SW480 (cell line): ENCODE measurements at regions not wholly inside any gene's neighbourhood (a gene's known extent, or its start where the extent isn't known, plus 50 kb on each side); places are given as distances from the start of the nearest gene placed in this dataset.

Source experiments
- DNase-seq: peaks from one replicate; pipeline ENCODE4 v3.0.0-alpha.2; 2016; ENCODE audit warnings: low spot score

DNA sequence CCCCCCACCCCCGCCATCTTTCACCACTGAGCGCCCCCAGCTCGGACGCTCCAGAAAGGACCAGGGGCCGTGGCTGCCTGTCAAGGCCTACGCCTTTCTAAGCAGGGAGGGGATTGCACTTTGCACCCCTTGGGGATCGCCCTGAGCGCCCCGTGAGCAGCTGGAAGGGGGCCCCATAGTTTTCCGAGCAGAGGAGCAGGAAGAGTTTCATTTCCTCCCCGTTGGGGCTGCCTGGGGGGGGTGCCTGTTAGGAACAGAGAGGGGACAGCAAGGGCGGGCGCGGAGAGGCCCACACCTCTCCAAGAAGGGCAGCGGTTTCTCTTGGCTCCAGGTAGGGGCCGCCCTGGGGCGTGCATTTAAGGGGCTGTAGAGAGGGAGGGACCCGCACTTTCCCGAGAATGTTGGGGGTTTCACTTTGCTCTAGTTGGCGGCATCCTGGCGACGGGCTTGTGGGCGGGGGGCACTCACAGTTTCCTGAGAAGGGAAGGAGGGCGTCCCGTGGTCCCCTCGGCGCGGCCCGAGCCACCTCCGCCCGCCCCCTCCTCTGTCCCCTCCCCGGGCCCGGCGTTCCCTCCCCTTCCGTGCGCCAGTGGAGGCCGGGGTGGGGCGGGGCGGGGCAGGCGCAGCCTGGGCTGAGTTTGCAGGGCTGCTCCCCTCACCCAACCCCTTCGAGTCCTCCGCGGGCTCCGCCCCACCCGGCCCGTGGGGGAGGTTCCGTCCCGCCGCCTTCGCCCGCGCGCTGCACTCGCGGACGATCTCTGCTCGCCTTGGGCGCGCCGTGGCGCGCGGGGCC is 82.3 kb upstream of the CD99 start:
- peak; percentile 72 for DNase-seq

DNA sequence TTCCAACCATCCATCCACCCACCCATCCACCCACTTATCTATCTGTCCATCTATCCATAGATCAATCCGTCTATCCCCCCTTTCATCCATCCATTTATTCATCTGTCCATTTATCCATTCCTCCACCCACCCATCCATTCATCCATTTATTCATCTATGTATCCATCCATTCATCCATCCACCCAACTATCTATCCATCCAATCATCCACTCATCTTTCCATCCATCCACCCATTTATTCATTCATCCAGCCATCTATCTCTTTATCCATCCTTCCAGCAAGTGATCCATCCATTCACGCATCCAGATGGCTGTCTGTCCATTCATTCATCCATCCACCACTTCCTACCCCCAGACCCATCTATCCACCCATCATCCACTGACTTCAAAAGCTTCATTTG is 84.0 kb upstream of the CD99 start:
- DNase-seq, result no peak

DNA sequence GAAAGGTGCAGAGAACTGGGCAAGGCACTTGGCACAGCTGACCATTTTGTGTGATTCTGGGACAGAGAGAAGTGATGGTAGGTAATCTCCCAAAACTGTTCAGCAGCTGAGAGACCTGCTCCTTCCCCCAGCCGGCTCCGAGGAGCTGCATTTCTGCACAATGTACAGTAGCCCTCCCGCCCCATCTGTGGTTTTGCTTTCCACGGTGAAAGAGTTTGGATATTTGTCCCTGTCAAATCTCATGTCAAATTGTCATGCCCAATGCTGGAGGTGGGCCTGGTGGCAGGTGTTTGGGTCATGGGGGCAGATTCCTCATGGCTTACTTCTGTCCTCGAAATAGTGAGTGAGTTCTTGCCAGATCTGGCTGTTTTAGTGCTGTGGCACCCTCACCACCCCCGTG is 90.5 kb upstream of the CD99 start:
- no peak for DNase-seq

GRCh38 chrX:2596555-2597255 is 94.4 kb upstream of the CD99 start:
- no peak for DNase-seq

DNA sequence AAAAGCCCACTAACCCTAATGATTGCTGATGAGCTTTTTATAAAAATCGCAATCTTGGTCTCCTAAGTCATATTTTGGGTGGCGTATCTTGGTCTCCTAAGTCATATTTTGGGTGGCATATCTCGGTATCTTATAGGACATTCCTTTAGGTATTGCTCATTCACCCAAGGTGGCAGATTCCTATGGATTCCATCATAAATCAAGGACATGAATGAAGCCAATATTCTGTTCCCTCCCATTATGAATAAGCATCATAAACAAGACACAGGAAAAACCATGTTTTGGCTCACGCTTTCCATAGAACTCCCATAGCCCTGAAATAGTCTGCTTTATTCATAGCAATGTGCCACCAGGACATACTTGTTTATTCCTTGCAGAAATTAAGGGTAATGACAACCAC is 95.0 kb upstream of the CD99 start:
- DNase-seq, result peak; percentile 1

DNA sequence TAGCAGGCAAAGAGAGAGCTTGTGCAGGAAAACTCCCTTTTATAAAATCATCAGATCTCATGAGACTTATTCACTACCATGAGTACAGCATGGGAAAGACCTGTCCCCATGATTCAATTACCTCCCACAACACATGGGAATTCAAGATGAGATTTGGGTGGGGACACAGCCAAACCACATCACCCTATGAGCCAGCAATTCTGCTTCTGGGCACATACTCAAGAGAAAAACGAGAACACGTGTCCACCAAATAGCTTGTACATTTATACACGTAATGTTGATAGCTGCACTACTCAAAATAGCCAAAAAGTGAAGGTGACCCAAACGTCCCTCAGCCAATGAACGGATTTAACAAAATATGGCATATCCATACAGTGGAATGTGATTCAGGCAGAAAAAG is 94.5 kb upstream of the DHRSX start:
- DNase-seq, result no peak

- DNase-seq, result no peak
Measured at GRCh38 chrX:2594491-2594890, 93.7 kb upstream of the DHRSX start.

- peak; percentile 11 for DNase-seq
Measured at GRCh38 chrX:2592279-2592678, 91.5 kb upstream of the DHRSX start.

DNA sequence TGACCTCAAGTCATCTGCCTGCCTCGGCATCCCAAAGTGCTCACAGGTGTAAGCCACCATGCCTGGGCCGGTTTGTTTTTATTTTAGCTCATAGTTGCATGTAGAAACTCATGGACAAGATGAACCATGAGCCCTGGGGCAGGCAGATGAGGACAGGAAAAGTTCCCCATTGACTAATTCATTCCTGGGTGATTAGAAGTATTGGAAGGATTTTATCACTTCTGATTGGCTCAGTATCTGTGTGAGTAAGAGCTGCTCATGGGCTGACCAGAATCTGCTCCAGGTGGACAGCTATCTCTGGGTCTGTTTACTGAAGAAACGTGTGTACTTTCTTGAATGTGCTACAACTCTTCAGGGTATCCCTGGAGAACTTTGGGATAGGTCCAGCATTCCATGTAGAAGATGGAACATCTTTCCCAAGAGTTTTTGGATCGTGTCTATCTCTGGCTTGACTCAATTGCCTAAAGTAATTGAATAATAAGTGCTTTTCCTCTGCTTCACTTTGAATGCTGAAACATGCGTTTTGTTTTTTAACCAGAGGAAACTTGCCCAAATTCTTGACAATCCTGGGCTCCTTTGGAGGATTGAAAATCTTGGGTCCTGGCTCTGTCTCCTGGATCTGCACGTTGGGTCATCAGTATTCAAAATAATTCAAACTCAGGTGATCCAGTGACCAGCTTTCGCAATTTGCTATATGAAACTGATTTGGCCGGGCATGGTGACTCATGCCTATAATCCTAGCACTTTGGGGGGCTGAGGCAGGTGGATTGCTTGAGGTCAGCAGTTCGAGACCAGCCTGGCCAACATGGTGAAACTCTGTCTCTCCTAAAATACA is 88.6 kb upstream of the DHRSX start:
- DNase-seq, result no peak

DNA sequence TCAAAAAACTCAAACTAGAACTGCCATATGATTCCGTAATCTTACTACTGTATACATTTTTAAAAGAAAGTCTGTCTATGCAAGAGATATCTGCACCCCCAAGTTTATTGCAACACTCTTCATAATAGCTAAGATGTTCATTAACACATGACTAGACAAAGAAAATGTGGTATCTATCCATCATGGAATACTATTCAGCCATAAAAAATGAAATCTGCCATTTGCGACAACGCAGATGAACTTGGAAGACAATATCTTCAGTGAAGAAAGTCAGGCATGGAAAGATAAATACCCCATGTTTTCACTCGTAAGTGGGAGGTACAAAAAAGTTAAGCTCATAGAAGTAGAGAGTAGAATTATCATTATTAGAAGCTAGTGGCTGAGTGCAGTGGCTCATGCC is 87.3 kb upstream of the DHRSX start:
- no peak for DNase-seq

- DNase-seq, result no peak
Measured at GRCh38 chrX:2587146-2587545, 86.4 kb upstream of the DHRSX start.

- no peak for DNase-seq
Measured at GRCh38 chrX:2585158-2585470, 84.3 kb upstream of the DHRSX start.

DNA sequence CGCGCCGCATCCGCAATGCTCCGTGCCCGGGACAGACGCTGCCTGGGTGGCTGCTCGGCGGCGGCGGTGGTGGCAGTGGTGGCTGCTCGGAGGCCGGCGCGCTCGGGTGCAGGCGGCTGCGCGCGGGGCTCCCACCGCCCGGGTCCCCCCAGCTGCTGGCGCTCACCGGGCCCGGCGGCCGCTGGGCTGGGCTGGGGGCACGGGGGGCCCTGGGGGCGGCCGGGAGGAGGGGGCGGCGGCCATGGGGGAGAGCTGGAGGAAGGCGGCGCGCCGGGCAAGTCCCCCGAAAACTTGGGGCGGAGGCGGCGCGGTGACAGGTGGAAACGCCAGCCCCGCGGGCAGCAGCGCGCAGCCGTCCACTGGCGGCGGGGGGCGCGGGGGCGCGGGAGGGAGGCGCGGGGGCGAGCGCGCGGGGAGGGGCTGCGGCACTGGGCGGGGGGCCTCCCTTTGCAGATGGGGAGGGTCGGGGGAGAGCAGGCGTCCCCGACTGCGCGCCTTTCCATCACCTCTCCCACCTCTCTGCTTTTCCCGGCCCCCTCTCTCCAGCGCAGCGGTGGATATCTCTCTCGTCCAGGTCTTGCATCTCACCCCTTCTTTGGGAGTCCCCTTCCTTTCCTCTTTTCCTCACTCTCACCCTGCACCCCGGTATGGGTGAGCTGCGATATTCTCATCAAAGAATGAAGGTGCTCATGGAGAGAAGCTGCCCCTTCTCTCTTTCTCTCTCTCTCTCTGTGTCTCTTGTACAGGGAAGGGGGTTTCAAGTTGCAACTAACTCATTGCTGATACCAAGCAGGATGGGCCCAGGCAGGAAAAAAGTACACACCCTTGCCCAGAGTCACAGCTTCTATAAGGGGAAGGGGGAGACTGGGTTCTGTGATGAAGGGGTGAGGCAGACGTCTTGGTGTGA is 83.7 kb upstream of the DHRSX start:
- DNase-seq, result no peak

DNA sequence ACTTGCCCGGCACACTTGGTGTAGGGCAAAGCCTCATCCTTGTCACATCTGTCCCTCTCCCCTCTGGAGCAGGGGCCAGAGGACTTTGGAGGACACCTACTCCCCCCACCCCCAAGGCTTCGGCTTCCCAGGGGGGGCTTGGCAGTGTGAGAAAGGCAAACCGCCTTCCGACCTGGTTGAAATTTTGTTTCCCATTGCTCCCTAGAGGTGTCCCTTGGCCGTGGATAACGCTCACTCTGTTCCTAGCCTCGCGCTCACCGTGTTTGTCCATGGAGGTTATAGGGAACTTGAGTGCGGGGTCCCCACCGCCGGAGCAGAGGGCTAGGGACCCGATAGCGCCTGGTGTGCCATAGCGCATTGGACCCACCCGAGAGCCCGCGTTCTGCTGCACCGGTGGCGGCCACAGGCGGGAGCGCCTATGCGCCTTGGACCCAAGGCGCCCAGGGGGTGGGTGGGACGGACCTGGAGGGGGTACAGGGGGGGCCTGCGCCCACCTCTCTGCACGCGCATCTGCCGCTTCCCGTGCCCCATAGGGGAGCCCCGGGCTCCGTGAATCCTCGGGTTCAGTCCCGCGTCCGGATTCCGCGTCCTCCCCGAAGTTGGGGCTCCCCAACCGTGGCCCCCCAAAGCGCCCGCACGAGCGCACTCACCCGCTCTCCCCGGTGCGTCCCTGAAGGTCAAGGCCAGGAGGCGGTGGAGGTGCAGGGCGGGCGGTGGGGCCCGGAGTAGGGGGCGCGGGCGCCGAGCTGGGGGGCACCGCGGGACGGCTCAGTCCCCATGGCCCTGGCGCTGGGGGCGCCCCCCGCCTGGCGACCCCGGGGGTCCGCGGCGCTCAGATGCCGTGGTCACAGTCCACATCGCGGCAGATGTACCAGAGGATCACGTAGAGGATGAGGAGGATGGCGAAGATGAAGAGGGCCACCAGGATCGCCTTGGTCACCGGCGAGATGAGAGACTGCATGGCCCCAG is 82.7 kb upstream of the DHRSX start:
- no peak for DNase-seq

GRCh38 chrX:2582667-2583066 is 81.9 kb upstream of the DHRSX start:
- DNase-seq, result no peak

DNA sequence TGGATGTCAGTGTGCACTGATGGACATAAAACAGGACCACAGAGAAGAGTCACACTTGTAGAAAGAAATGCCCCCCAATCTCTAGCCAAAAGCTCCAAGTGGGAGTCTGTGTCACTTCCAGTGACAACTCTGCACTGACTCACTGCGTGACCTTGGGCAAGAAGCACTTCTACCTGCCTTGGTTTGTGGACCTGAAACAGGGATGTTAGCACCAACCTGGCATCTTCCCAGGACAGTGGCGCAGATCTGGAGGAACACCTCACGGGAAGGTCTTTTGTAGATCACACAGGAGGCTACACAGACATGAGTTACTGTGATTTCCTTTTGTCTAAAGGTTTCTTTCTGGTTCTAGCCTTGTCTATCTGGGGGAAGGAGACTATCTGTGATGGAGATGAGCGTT is 80.5 kb upstream of the DHRSX start:
- no peak for DNase-seq

DNA sequence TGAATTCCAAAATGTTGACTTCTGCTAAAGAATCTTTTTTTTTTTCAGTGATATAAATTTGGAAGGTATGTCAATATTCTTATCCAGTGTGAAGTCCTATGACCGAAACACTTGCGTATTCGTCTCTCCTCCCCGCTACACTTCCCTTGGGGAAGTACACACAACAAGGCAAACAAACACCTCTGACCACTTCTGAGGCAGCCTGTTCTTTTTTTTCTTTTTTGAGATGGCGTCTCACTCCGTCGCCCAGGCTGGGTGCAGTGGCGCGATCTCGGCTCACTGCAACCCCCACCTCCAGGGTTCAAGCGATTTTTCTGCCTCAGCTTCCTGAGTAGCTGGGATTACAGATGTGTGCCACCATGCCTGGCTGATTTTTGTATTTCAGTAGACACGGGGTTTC is 78.1 kb upstream of the DHRSX start:
- no peak for DNase-seq

- DNase-seq, result no peak
Measured at GRCh38 chrX:2577844-2578466, 77.2 kb upstream of the DHRSX start.

- DNase-seq, result peak; percentile 61
Measured at GRCh38 chrX:2576793-2577192, 76.0 kb upstream of the DHRSX start.

GRCh38 chrX:2574271-2574670 is 73.5 kb upstream of the DHRSX start:
- no peak for DNase-seq
